ENCODE measurements at regions not wholly inside any gene's neighbourhood (a gene's known extent, or its start where the extent isn't known, plus 50 kb on each side); places are given as distances from the start of the nearest gene placed in this dataset.

GRCh38 chr5:104283136-104283535 is 720.5 kb upstream of the NUDT12 start:
- Histone ChIP-seq H3K4me1 (ENCODE audit: insufficient read depth, low read length) (no peaks in the 10 kb centered on the region), H3K27ac (ENCODE audit: insufficient read length, low read depth, low read length) (no peak overlapping the region), H3K9ac (ENCODE audit: extremely low read depth, insufficient read length, low read length) (no peak overlapping the region), H2AK5ac (ENCODE audit: insufficient read length, low read length) (no peak overlapping the region), H4K20me1 (ENCODE audit: control insufficient read depth, insufficient read depth, insufficient read length) (no peaks in the 10 kb centered on the region), H2BK15ac (ENCODE audit: low read depth, low read length) (no peak overlapping the region), H3K18ac (ENCODE audit: insufficient read length, low read depth, low read length) (no peak overlapping the region), H3K23me2 (ENCODE audit: insufficient read length, low read depth, low read length, poor library complexity, severe bottlenecking) (no peaks in the 10 kb centered on the region), H3K79me1 (ENCODE audit: insufficient read depth, low read depth, low read length, poor library complexity, severe bottlenecking) (no peaks in the 10 kb centered on the region), H2BK5ac (ENCODE audit: insufficient read length, low read length) (no peak overlapping the region), H4K91ac (ENCODE audit: insufficient read length, low read depth, low read length) (no peak overlapping the region), H2BK12ac (ENCODE audit: insufficient read length, low read depth, low read length) (no peak overlapping the region), H4K8ac (replicated peaks; ENCODE audit: insufficient read length, low read depth, low read length) (no peak overlapping the region), H3K27me3 (ENCODE audit: insufficient read depth, low read length) (no peaks in the 10 kb centered on the region), H2BK20ac (ENCODE audit: low read depth, low read length, poor library complexity, severe bottlenecking) (no peak overlapping the region), H4K5ac (ENCODE audit: insufficient read length, low read depth, low read length) (no peak overlapping the region), H2AFZ (ENCODE audit: low read length) (no peak overlapping the region), H3K4ac (ENCODE audit: low read depth, low read length) (no peak overlapping the region), H3K79me2 (ENCODE audit: insufficient read depth, low read length) (no peaks in the 10 kb centered on the region), H3K23ac (ENCODE audit: insufficient read length, low read depth, low read length) (no peak overlapping the region), H3K56ac (ENCODE audit: insufficient read length, low read depth, low read length) (no peak overlapping the region), H3K9me3 (ENCODE audit: control insufficient read depth, low read depth, low read length) (no peaks in the 10 kb centered on the region), H3T11ph (ENCODE audit: low read length) (no peak overlapping the region), H3K4me2 (ENCODE audit: insufficient read depth, insufficient read length, low read length) (no peak overlapping the region), H3K14ac (ENCODE audit: insufficient read depth, low read length) (no peak overlapping the region), H2BK120ac (ENCODE audit: low read depth, low read length, poor library complexity, severe bottlenecking) (no peak overlapping the region)
- H3K36me3 Mint-ChIP-seq (ENCODE audit: insufficient read depth in 1 of 3, low read depth in 3 of 3) = no peaks in the 10 kb centered on the region
- no peaks in the 10 kb centered on the region; a peak in 1 of 5 replicates for H3K9me3 Mint-ChIP-seq
- no peak overlapping the region for H3K27ac Mint-ChIP-seq
- no peaks in the 10 kb centered on the region for H3K4me1 Mint-ChIP-seq
- no peak overlapping the region for H3K4me3 Mint-ChIP-seq
- DNase-seq = no peak
- no peak for TF ChIP-seq CTCF (conservative IDR thresholded peaks at IDR 0.05)
- H3K27me3 Mint-ChIP-seq (ENCODE audit: low read depth) = no peaks in the 10 kb centered on the region
- whole genome bisulfite sequencing (ENCODE audit: extremely low coverage, insufficient read length, low lambda C conversion rate) = no CpG with 5 or more reads among the region's 1 CpG
